Activated CD4-positive, alpha-beta T cell treated with anti-CD3 and anti-CD28 coated beads, Interleukin-2, amount 50 U/mL, for 48 hours (primary cell): ENCODE measurements at regions not wholly inside any gene's neighbourhood (a gene's known extent, or its start where the extent isn't known, plus 50 kb on each side); places are given as distances from the start of the nearest gene placed in this dataset.

Experiments used
- DNase-seq, 2 experiments: peaks; one replicate each; pipeline ENCODE4 v3.0.0-alpha.2; 2020

DNA sequence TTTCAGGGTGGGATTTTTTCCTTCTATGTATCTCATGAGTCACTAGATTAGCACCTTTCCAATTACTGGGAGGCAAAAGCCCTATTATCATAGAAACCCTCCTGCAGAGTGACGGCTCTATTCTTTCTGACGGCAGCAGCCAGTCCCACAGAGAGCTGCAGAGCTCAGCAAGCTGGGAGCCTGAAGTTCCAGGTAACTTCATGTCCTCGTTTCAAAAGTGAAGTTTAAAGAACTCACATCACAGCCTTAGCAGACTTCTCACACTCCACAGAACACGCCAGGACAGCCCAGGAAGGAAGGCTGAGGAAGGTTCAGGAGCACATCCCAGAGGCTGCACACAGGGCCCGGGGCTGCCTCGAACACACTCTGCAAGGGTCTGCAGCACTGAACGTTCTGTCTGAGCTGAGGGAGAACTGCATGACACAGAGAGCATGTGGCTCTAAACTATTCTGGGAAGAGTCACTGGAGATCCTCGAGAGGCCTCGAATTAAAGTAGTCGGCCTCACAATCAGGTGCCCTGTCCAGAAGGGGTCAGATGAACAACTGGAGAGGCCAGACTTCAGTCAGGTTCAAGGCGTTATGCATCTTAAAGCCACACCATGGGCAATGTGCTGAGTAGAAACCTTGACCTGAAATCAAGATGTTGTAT lies 104.2 kb upstream of the DRD2 start:
- DNase-seq = no peak

DNA sequence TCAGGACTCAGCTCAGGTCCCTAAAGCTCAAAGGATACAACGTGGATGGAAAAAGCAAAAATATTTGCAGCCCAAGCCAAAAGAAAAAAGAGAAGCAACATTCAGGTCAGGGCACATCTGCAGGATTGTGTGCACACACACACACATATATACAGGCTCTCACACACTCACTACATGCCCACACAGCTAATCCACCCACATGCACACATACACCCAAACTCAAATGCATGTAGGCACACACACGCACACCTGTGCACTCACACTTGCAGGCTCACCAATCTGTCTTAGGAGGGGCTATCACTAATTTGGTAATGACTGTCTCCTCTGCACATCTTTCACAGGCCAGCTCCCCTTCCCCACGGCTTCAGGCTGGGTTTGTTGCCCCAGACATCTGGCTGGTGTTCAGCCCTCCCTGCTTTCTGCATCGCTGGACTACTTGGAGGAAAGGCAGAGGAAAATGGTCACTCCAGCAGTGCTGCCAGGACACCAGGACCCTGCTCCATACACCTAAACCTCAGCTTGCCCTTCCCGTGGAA lies 103.6 kb upstream of the DRD2 start:
- DNase-seq = no peak

- no peak for DNase-seq
Observed at GRCh38 chr11:113578033-113578380, 102.8 kb upstream of the DRD2 start.

DNA sequence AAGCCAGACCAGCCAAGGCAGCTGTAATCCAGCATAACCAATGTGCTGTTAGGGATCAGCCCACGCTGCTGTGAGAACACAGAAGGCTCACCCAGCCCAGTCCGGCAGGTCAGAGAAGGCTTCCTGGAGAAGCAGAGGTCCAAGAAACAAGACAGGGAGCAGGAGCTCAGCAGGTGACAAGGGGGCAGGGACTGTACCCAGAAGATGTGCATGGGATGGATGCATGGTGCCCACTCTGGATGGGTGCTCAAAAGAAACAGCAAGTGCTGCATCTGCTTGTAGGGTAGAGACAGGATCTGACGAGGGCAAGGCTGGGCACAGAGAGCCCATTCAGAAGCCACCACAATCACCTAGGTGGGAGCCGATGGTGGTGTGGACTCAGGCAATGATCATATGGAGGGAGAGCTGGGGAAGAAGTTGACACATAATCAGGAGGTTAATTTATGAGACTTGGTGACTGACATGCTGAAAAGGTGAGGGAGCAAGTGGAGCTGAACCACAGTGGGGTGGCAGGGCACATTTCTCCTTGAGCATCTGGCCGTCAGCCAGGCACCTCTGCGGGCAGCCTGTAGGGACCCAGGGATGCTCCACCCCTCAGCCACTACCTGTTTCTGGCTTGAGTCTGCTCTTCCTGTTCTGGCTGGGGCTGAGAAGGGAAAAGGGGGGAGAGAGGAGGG lies 102.3 kb upstream of the DRD2 start:
- no peak for DNase-seq

DNA sequence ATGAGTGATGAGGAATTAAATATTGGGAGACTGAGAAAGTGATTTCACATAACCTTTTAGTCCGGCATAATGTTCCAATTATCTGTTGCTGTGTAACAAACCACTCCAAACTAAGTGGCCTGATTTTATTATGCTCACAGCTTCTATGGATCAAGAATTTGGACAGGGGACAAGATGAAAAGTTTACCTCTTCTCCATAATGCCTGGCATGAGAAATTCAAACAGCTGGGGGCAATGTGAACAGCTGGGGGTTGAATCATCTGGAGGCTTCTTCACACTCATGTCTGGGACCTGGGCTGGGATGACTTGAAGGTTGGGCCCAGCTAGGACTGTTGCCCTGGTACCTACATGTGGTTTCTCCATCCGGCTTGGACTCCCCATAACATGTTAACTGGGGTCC lies 99.4 kb upstream of the DRD2 start:
- DNase-seq = no peak

GRCh38 chr11:113574171-113574570 lies 99.0 kb upstream of the DRD2 start:
- no peak for DNase-seq

- no peak for DNase-seq
Observed at GRCh38 chr11:113572136-113572735, 97.0 kb upstream of the DRD2 start.

- DNase-seq = no peak
Observed at GRCh38 chr11:113571531-113571930, 96.3 kb upstream of the DRD2 start.

- DNase-seq = no peak
Observed at GRCh38 chr11:113570906-113571305, 95.7 kb upstream of the DRD2 start.

GRCh38 chr11:113569391-113569790 lies 94.2 kb upstream of the DRD2 start:
- no peak for DNase-seq

DNA sequence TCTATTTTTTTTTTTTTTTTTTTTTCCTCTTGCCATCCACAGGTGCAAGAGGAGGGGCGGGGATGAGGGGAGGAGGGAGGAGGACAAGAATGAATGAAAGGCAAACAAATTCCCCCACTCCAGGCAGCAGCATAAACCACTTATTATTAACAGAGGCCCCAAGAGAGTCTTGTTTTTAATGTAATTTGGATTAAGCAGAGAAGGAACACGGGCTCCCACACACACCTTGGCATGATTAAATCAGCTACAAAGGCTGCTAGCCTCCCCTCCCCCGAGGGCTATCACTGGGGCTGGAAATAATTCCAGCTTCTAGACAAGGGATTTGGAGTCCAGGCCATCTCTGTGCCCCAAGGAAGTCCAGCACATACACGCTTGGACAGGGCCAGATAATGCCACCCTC lies 93.4 kb upstream of the DRD2 start:
- no peak for DNase-seq

DNA sequence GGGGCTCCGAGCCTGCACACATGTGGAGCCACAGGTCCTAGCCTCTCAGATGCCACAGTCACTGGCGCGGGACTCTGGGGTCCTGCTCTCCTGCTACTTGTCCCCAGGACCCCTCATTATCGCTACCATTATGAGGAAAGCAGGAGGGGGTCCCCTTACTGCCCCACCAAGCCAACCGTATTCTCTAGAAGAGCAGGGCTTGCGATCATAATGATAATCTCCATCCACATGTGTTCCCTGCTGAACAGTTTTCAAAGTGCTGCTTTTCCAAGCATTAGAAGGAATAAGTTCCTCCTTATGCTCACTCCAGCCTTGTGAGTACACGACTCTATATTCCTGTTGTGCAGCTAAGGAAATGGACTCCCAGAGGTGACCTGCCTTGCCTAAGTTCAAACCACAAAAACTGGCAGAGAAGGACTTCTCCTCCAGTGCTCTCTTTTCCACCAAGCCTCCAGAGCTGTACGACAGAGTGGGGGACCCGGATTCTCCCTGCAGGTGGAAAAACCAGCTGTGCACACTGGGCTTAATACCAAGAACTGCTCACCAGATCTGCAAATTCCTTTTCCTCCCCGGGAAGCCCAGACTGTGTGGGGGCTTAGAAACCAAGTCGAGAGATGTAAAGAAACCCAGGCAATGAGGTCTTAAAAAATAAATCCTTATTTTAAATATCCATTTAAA lies 92.8 kb upstream of the DRD2 start:
- no peak for DNase-seq

DNA sequence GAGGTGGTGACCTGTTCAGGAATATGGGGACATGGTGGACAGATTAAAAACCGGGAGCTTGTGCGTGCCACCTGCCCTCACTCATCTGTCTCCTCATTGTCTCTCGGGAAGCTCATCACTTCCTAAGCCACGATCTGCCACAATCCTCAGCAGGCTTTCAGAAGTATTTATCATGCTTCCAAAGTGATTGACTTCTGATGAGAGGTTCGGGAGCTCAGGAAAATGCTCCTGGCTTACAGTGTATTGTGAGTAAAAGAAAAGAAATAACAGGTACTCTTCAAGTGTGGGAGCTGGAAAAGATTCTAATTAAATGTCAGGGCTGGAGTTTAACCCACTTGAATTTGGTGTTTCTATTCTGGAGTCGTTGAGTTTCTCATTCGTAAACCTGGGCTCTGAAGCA lies 91.9 kb upstream of the DRD2 start:
- no peak for DNase-seq

GRCh38 chr11:113564527-113565130 lies 89.4 kb upstream of the DRD2 start:
- no peak for DNase-seq

GRCh38 chr11:113563766-113564526 lies 88.7 kb upstream of the DRD2 start:
- DNase-seq = no peak

DNA sequence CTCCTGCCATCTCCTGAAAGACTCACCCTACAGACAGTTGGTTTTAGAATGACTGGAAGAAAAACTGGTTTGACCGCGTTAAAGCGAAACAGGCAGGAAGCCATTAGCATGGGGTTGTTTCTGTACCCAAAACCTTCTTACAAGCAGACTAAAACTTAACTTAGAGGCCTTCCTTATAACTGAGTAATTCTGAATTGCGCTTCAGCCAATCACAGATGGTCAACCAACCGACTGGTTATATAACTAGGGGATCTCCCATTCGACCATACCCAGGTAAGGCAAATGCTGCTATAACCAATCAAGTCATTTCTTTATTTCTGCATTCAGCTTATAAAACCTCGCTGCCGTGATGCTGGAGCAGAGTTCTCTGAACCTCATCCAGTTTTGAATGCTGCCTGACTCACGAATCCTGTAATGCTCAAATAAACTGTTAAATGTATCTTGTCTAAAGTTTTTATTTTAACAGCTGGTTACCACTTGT lies 87.8 kb upstream of the DRD2 start:
- DNase-seq = peak in 1 of 2 experiments; percentile 2

DNA sequence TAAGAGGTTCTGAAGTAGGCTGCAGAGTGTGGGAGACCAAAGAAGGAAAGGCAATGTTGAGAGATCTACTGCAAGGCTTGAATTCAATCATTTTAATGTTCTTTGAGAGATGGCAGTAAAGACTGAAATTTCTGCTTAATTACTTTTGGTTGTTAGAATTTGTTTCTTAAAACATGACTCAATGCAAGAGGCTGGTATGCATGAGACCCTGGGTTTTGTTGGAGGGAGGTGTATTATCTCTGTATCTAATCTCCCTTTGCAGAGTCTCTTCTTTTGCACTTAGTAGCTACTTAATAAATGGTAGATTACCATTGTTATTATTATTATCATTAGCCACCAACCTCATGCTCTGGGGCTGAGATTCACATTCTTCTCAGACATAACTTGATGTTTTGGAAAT lies 87.4 kb upstream of the DRD2 start:
- no peak for DNase-seq

DNA sequence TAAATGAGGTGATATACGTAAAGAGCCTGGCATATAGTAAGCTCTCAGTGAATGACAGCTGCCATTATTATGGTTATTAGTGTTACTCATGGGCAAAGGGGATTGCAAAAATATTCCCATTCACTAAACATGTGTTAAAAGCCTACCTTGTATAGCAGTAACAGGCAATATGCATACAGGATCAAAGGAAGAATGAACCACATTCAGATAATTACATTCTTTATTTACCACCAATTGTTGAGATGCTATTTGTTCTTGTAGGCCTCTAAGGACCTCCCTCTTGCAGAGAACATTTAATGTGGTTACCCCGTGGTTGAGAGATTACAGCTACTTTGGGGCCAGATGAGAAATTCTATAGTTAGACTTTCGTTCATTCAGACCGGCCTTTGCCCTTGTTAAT lies 82.7 kb upstream of the DRD2 start:
- DNase-seq = no peak

- no peak for DNase-seq
Observed at GRCh38 chr11:113556036-113556435, 80.8 kb upstream of the DRD2 start.

- no peak for DNase-seq
Observed at GRCh38 chr11:113555071-113555619, 79.9 kb upstream of the DRD2 start.

DNA sequence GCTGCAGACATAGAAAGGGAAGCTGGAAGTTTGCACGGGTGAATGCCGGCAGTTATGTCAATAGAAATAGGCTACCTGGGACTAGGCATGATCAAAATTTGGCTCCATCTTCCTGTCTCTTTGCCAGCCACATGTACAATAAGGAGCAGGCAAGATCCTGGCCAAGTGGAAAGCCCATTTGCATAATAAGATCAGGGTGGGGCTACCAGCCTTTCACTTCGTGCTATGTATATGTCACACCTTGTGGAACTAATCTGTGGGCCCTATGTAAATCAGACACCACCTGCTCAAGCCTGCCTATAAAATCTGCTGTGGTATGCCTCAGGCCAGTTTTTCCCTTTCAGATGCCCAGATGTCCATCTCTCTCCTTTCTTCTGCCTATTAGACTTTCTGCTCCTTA lies 79.3 kb upstream of the DRD2 start:
- no peak for DNase-seq

DNA sequence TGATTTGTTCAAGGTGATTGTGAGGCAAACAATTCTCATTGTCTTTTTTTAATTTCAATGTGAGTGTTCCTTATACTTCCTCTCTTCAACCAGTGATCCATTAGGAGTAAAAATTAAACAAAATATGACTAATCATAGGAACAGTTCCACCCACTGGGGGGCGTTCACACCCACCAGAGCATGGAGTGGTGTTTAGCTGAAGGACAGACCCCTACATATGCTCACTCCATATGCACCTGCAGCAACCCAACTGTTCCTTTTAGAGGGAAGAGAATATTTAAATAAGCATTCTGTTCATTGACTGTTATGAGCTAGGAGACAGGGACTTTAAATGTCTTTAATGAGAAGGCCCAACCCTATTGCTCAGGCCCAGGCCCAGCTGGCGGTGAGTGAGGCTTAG lies 78.7 kb upstream of the DRD2 start:
- no peak for DNase-seq
